ENCODE measurements at regions not wholly inside any gene's neighbourhood (a gene's known extent, or its start where the extent isn't known, plus 50 kb on each side); places are given as distances from the start of the nearest gene placed in this dataset.

GRCh38 chr7:156577645-156578577, 62.7 kb upstream of the RNF32 start:
- TF ChIP-seq POLR2A (IDR thresholded peaks at IDR 0.05): no peak
- TF ChIP-seq CTCF (IDR thresholded peaks at IDR 0.05): no peak

Data from esophagus squamous epithelium (tissue), 4 donors.